Heart left ventricle (tissue), 16 donors: ENCODE measurements at regions not wholly inside any gene's neighbourhood (a gene's known extent, or its start where the extent isn't known, plus 50 kb on each side); places are given as distances from the start of the nearest gene placed in this dataset.
"Not testable (repeated sequence)": the region's sequence is repeated elsewhere in the genome, so short reads cannot be mapped to it uniquely, and the experiment has no call there.

Experiments
- ATAC-seq, 4 donors: fragments of 200-7000 bp; cut with Tn5 transposase; one replicate each; pipeline ENCODE4 v1.9.1; 2020 to 2022; ENCODE audit warnings: moderate library complexity in 4 of 4, mild to moderate bottlenecking in 3 of 4, moderate number of reproducible peaks in 1 of 4
- DNase-seq, 5 donors: peaks; one replicate each; pipeline ENCODE4 v3.0.0-alpha.2; 2020
- H3K27ac ChIP-seq, 12 donors: fragments of 200-600 bp; sonication (generic) in 4 of 12; one replicate each; pipeline versions ENCODE4 v1.5.0 to v1.8.0; 2016 to 2022; ENCODE audit warnings: mild to moderate bottlenecking in 2 of 12
- H3K27me3 ChIP-seq, 9 donors: fragments of 200-600 bp; sonication (generic) in 2 of 9; one replicate each; pipeline versions ENCODE4 v1.5.1 to v1.8.0; 2016 to 2022; ENCODE audit warnings: mild to moderate bottlenecking in 3 of 9
- H3K36me3 ChIP-seq, 9 donors: fragments of 200-600 bp; sonication (generic) in 2 of 9; one replicate each; pipeline versions ENCODE4 v1.5.0 to v1.8.0; 2018 to 2022; ENCODE audit warnings: mild to moderate bottlenecking in 2 of 9
- H3K4me1 ChIP-seq, 12 donors: fragments of 200-600 bp; sonication (generic) in 4 of 12; one replicate each; pipeline versions ENCODE4 v1.5.0 to v1.8.0; 2016 to 2022; ENCODE audit warnings: mild to moderate bottlenecking in 3 of 12
- H3K4me3 ChIP-seq, 12 donors: fragments of 200-600 bp; sonication (generic) in 4 of 12; one replicate each; pipeline versions ENCODE4 v1.5.0 to v1.8.0; 2017 to 2022; ENCODE audit warnings: mild to moderate bottlenecking in 9 of 12, moderate library complexity in 4 of 12
- H3K9me3 ChIP-seq, 12 donors: fragments of 200-600 bp; sonication (generic) in 4 of 12; one replicate each; pipeline versions ENCODE4 v1.5.0 to v1.8.0; 2016 to 2022; ENCODE audit warnings: mild to moderate bottlenecking in 1 of 12
- CTCF ChIP-seq, 12 donors: fragments of 200-600 bp; sonication (generic) in 4 of 12; IDR thresholded peaks; one replicate each; pipeline versions ENCODE4 v1.5.0 to v1.8.0; 2018 to 2022; ENCODE audit warnings: antibody characterized with exemption in 12 of 12, mild to moderate bottlenecking in 5 of 12
- POLR2A ChIP-seq, 2 donors: fragments of 450-650 bp; IDR thresholded peaks; one replicate each; pipeline ENCODE4 v1.6.1; 2017; ENCODE audit warnings: antibody characterized with exemption in 2 of 2, mild to moderate bottlenecking in 2 of 2, moderate library complexity in 2 of 2
- WGBS, 4 donors: extraction: QIAGEN DNeasy Blood & Tissue Kit in 2 of 4; methylation state at CpG; one replicate each; pipeline versions ENCODE4 v1.1.5 to v1.1.7; 2013 to 2018; 5-methylcytosine and 5-hydroxymethylcytosine counted together
- intact Hi-C, 10 donors: fragments of 100-400 bp; cut with DNase I; formaldehyde crosslinking; loops; one replicate each; pipeline versions ENCODE4 v1.11.1 to v1.14.2; 2022
- donor health status: ischemic (EF 13 %, LVEDD 7.1; RV severe dilation, severe dysfunction).
- donor health status: healthy with polysubstance abuse.
- donor health status: DM: no; HTN: yes; CAD: no.
- donor health status: DM: no; HTN: no; CAD: no.
- donor health status: ischemic (EF 25% LVEDD 6.9; RV normal size, moderate dysfunction).
- donor health status: ischemic (EF 25% LVEDD 5.7; RV mildly dilated, moderate dysfunction).
- donor health status: healthy.
- donor health status: DM: yes; HTN: yes; CAD: no.
- donor health status: ischemic (EF 35%, LVEDD 5.7; RV mildly dilated, moderate dysfunction).
- donor health status: nonischemic (EF 11% LVEDD 7.7; RV severe dilation, severe dysfunction).
- donor health status: DM: yes; HTN: yes; CAD: no.
- donor health status: PGD.
- donor health status: ischemic (EF 29% LVEDD 5.4; RV normal size, mild dysfunction).
- donor health status: nonischemic (EF 23%, LVEDD 6.1; RV moderate dilation, normal function).

DNA sequence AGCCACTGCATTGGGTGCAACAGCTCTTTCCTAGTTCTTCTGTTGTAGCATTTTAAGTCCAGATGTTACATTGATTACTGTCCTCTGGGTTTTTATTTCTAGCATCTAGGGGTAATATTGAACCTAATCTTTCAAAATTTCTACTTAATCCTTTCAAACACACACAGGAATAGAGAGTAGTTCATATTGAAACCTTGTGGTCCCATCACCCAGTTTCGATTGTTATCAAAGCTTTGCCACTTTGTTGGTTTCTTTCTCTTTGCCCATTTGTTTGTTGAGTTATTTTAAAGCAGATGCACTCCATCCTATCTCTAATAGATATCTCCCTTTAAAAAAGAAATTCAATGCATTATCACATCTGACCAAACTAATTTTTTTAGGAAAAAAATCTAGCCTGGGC, 422.9 kb upstream of the AMELY start:
- H3K4me3 ChIP-seq = no peak overlapping the region
- H3K4me1 ChIP-seq = peaks cover 0 to 13% (median 0%) of the 10 kb centered on the region in 12 donors
- H3K36me3 ChIP-seq = peaks cover 0 to 40% (median 0%) of the 10 kb centered on the region in 9 donors
- no peaks in the 10 kb centered on the region for H3K27me3 ChIP-seq
- H3K9me3 ChIP-seq = no peaks in the 10 kb centered on the region
- TF ChIP-seq CTCF (IDR thresholded peaks at IDR 0.05) (no peak), POLR2A (IDR thresholded peaks at IDR 0.05) (no peak)
- intact Hi-C loops = no loop called here
- WGBS, 4 donors = 92 to 95% methylated on average over 1 of the region's 1 CpG; no CpG with 5 or more reads in 2 of the 4 donors
- ATAC-seq (no peak), DNase-seq (no peak)
- H3K27ac ChIP-seq = no peak overlapping the region

DNA sequence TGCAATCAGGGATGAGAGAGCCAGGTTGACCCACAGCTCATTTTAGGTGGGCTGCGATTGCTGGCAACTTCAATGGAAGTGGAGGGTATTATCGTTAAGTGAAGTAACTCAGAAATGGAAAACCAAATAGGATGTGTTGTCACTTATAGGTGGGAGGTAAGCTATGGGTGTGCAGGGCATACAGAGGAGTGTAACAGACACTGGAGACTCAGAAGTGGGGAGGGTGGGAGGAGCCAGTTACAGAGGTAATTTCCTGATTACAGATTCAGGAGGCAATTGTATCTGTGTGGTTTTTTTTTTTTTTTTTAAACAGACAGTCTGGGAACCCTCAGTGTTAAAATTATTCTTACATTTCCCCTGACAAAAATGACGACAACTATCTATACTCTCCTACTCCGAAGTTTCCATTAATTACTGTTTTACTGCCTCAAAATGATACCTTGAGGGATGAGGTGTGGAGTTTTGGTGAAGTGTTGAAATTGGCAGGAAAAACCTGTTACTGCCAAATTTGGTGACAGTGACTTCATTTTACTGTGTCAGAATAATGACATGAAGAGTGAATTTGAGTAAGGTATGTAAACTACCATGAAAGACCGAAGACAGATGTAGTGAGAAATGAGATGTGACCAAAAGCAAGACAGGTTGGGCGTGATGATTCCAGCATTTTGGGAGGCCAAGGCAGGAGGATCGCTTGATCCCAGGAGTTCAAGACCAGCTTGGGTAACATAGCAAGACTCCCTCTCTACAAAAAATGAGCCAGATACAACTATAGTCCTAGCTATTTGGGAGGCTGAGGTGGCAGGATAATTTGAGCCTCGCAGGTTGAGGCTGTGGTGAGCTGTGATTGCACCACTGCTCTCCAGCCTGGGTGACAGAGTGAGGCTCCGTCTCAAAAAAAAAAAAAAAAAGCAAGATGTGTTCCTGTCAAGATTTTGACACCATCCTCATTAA, 415.0 kb upstream of the AMELY start:
- Histone ChIP-seq H3K27ac (no peak overlapping the region), H3K4me3 (no peak overlapping the region), H3K4me1 (no peaks in the 10 kb centered on the region), H3K36me3 (peaks cover 0 to 42% (median 0%) of the 10 kb centered on the region in 9 donors), H3K9me3 (no peaks in the 10 kb centered on the region), H3K27me3 (no peaks in the 10 kb centered on the region)
- 89 to 92% methylated on average over 9 of the region's 9 CpGs; no CpG with 5 or more reads in 2 of the 4 donors for WGBS, 4 donors
- ATAC-seq = no peak
- DNase-seq = no peak
- TF ChIP-seq POLR2A (IDR thresholded peaks at IDR 0.05) = no peak
- no peak for TF ChIP-seq CTCF (IDR thresholded peaks at IDR 0.05)
- intact Hi-C loops = loop anchor here in 1 of 10 donors (10.0 kb wide), 1 partner anchor 52 kb away; no protein-coding TSS in a partner anchor

GRCh38 chrY:7325531-7325930, 414.0 kb upstream of the AMELY start:
- H3K27ac ChIP-seq = no peak overlapping the region
- no peak for DNase-seq
- H3K9me3 ChIP-seq = no peaks in the 10 kb centered on the region
- 94% methylated on average over 13 of the region's 13 CpGs; no CpG with 5 or more reads in 2 of the 4 donors for WGBS, 4 donors
- intact Hi-C loops = loop anchor here in 1 of 10 donors (10.0 kb wide), 1 partner anchor 51 kb away; no protein-coding TSS in a partner anchor
- TF ChIP-seq POLR2A (IDR thresholded peaks at IDR 0.05) (no peak), CTCF (IDR thresholded peaks at IDR 0.05) (no peak)
- peaks cover 0 to 42% (median 0%) of the 10 kb centered on the region in 9 donors for H3K36me3 ChIP-seq
- H3K27me3 ChIP-seq = no peaks in the 10 kb centered on the region
- no peak overlapping the region for H3K4me3 ChIP-seq
- ATAC-seq = no peak
- H3K4me1 ChIP-seq = no peaks in the 10 kb centered on the region

- no peak for ATAC-seq
- Histone ChIP-seq H3K4me3 (no peak overlapping the region), H3K9me3 (no peaks in the 10 kb centered on the region), H3K27ac (no peak overlapping the region), H3K27me3 (no peaks in the 10 kb centered on the region), H3K4me1 (peaks cover 0 to 5% (median 0%) of the 10 kb centered on the region in 12 donors), H3K36me3 (peaks cover 0 to 16% (median 0%) of the 10 kb centered on the region in 9 donors)
- intact Hi-C loops = loop anchor here in 1 of 10 donors (10.0 kb wide), 1 partner anchor 46 kb away; no protein-coding TSS in a partner anchor
- no peak for DNase-seq
- no peak for TF ChIP-seq POLR2A (IDR thresholded peaks at IDR 0.05)
- TF ChIP-seq CTCF (IDR thresholded peaks at IDR 0.05) = no peak
- 68 to 69% methylated on average over 5 of the region's 5 CpGs; no CpG with 5 or more reads in 2 of the 4 donors for WGBS, 4 donors
These were observed 409.2 kb upstream of the AMELY start for GRCh38 chrY:7320751-7321150.

- H3K4me1 ChIP-seq, H3K9me3 ChIP-seq, H3K4me3 ChIP-seq, ATAC-seq, DNase-seq, H3K27me3 ChIP-seq, H3K27ac ChIP-seq: not testable (repeated sequence)
- intact Hi-C loops = loop anchor here in 1 of 10 donors (10.0 kb wide), 1 partner anchor 45 kb away; no protein-coding TSS in a partner anchor
- 43 to 57% methylated on average over 2 of the region's 4 CpGs; no CpG with 5 or more reads in 2 of the 4 donors for WGBS, 4 donors
- peaks cover 0 to 16% (median 0%) of the 10 kb centered on the region in 9 donors for H3K36me3 ChIP-seq
These were observed 408.6 kb upstream of the AMELY start for GRCh38 chrY:7320171-7320570.
